ENCODE measurements at regions not wholly inside any gene's neighbourhood (a gene's known extent, or its start where the extent isn't known, plus 50 kb on each side); places are given as distances from the start of the nearest gene placed in this dataset.

DNA sequence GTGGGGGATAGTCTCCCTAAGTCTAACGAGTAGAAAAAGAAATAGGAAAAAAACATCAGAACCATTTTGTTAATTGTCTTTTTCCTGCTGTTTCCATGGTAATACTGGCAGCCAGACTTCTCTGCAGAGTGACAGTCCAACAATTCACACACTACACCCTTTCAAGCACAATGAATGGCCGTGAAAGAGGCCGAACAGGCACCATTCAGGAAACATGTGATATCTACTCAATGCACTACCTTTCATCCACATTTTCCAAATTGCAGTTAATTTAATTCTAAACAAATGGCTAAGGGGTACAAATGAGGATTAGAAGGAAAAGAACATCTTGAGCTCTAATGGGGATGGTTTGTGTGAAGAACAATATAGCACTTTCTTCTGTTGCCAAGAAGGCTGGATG, 358.5 kb upstream of the ANKRD30A start:
- TF ChIP-seq CTCF (IDR thresholded peaks at IDR 0.05; ENCODE audit: low read depth, low read length, missing control alignments): no peak
- no peak overlapping the region for H3K4me3 ChIP-seq (ENCODE audit: low read depth, low read length)
- no peak for DNase-seq (ENCODE audit: low read depth)

- no peak overlapping the region for H3K4me3 ChIP-seq (ENCODE audit: low read depth, low read length)
- no peak for TF ChIP-seq CTCF (IDR thresholded peaks at IDR 0.05; ENCODE audit: low read depth, low read length, missing control alignments)
- no peak for DNase-seq (ENCODE audit: low read depth)
Observed at GRCh38 chr10:36766415-36766810, 359.0 kb upstream of the ANKRD30A start.

DNA sequence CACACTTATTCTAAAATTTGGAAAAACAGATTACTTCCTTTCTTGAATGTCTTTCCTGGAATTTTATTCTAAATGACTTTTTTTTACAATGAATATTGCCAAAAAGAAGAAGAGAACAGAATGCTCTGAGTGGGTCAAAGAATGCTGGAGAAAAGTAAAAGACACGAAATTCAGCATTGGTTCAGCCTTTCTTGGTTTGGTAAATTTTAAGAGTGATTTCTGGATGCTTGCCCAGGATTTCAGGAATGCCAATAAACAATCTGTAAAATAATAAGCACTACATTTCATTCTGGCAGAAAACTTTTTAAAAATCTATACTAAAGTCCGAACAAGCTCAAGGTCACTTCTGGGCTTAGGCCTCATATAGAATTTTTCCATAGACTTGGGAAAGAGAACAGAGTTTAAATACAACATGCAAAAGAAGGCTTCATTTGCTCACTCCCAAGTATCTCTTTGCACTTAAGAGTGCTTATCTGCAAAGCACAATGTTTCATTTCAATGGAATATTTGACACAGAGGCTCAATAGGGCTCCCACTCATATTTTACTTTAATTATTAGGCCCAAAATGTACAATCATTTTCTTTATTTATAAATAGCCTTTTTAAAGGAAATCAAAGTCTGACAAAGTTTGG, 359.5 kb upstream of the ANKRD30A start:
- no peak for DNase-seq (ENCODE audit: low read depth)
- H3K4me3 ChIP-seq (ENCODE audit: low read depth, low read length): no peak overlapping the region
- no peak for TF ChIP-seq CTCF (IDR thresholded peaks at IDR 0.05; ENCODE audit: low read depth, low read length, missing control alignments)

DNA sequence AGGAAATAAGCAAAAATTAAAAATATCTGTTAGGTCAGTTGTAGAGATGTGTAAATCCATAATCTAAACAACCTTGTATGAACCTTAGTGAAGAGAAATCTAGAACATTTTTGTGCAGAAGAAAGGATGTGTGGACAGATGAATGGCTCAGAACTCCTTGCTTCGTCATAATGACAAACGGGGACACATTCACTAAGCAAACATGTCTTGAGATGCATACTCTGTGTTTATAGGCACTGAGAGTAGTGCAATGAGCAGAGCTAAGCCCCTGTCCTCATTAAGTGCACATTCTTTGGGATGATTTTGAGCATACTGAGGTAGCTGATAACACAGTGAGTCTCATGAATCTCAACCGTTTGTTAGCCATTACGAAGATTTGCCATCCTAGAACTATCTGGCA, 360.6 kb upstream of the ANKRD30A start:
- no peak for DNase-seq (ENCODE audit: low read depth)
- no peak for TF ChIP-seq CTCF (IDR thresholded peaks at IDR 0.05; ENCODE audit: low read depth, low read length, missing control alignments)
- no peak overlapping the region for H3K4me3 ChIP-seq (ENCODE audit: low read depth, low read length)

GRCh38 chr10:36761121-36761520, 364.3 kb upstream of the ANKRD30A start:
- TF ChIP-seq CTCF (IDR thresholded peaks at IDR 0.05; ENCODE audit: low read depth, low read length, missing control alignments): no peak
- H3K4me3 ChIP-seq (ENCODE audit: low read depth, low read length): no peak overlapping the region
- DNase-seq (ENCODE audit: low read depth): no peak

GRCh38 chr10:36759141-36759805, 366.1 kb upstream of the ANKRD30A start:
- DNase-seq (ENCODE audit: low read depth): no peak
- TF ChIP-seq CTCF (IDR thresholded peaks at IDR 0.05; ENCODE audit: low read depth, low read length, missing control alignments): no peak
- H3K4me3 ChIP-seq (ENCODE audit: low read depth, low read length): no peak overlapping the region
